Pulmonary artery endothelial cell (primary cell): ENCODE measurements at regions not wholly inside any gene's neighbourhood (a gene's known extent, or its start where the extent isn't known, plus 50 kb on each side); places are given as distances from the start of the nearest gene placed in this dataset.

Experiments used
- DNase-seq: peaks from one replicate; pipeline ENCODE4 v3.0.0-alpha.2; 2011; ENCODE audit warnings: low read depth, low spot score

DNA sequence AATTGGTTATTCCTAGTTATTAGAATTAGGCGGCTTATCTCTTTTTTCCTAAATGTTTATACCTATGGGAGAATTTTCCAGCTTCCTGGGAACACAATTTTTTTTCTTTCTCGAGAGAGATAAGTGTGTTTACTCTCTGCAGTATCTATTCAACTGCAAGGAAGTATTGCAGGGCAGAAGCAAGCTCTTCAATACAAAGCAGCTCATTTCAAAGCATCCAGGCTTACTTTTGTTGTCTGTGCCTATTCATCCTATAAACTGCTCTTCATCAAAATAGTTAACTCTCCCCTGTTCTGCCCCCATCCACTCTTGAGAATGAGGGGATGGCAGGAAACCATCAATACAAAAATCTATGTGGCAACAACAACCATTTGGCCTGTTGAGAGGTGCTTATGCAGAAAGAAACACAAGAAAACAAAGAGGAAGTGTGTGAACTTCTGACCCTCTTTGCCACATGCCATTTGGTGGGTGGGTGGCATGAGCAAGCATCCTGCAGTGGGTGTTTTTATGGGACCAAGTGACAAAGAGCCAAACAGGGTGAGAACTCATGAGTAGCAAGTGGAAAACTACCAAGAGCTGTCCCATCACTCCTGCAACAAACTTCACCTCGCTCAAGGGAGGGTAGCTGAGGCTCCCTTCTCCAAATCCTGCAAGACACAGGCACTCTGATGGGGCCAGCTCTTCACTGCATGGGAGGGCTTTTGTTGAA lies 50.6 kb upstream of the MRPS6 start:
- DNase-seq, result no peak

DNA sequence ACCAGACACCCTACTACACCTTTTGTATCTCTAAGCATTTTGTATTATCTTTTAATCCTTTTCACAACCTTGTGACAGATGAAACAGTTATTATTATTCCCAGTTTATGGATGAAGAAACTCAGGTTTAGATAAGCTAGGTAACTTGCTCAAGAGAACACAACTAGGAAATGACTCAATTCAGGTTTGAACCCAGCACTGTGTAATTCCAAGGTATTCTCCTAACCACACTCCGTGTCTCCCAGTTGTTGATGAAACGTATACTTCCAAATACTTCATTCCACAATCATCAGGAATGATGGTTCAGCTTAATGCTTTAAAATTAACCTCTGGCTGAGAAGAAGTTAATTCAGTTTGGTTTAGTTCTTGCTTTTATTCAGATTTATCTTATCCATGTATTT lies 51.7 kb upstream of the MRPS6 start:
- DNase-seq, result no peak

DNA sequence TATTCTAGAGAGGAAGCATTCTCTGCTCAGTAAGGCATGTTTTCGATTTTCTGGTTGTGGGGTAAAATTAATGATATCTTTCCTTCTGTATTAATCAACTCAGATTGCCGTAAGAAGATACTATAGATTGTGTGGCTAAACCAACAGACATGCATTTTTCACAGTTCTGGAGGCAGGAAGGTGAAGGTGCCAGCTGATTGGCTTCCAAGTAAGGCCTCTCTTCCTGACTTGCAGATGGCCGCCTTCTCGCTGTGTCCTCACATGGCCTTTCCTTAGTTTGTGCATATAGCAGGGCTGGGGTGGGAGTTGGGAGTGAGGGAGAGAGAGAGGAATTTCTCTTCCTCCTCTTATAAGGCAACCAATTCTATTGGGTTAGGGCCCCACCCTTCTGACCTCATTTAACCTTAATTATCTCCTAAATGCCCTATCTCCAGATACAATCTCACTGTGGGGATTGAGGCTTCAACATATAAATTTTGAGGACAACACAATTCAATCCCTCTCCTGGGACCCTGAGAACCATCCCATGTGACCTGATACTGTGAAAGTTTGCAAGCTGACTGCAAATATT lies 52.3 kb upstream of the MRPS6 start:
- DNase-seq, result no peak

DNA sequence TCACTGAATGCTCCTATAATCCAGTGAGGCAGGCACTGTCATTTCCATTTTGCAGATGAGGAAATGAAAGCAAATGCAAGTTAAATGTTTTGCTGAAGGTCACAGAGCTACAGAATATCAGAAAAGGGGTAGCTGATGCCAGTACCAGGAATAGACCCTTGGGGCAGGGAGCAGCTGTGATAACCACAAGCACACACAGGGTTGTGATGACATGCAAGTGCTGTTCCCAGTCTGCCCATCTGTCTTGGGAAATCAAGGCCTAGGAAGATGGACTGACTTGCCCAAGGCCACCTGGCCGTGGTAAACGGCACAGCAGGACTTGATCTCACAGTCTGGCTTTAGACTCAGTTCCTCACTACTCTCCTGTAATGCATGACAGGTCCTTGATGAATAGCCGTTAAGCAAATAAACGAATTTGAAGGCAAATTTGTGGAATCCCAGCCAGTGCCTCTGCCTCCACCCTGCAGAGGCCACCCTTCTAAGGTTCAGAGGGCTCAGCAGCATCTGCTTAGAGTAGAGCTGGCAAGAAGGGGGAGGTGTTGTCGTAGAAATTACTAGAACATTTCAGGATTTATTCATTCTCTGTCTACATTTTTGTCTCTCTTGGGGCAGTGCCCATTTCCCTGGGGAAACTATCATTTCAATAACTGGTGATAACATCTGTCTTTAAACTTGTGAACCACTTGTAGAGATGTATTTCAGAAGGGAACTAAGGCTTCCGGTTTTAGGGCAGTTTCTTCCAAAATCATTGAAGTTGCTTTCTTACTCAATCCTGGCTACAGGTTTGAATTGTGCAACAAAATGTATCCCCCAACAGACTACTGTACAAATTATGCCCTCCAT lies 53.2 kb upstream of the MRPS6 start:
- no peak for DNase-seq

DNA sequence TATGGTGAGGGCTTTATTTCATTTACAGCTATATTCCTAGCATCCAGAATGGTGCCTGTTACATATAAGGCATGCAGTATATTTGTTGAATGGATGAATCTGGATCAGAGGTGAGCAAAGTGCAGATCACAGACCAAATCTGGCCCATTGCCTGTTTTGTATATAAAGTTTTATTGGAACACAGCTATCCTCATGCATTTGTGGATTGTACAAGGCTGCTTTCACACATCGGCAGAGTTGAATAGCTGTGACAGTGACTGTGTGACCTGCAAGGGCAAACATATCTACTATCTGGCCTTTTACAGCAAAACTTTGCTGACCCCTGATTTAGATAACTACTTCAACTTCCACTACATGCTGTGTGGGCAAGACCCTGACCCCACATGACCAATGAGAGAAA lies 54.0 kb upstream of the MRPS6 start:
- DNase-seq, result no peak

DNA sequence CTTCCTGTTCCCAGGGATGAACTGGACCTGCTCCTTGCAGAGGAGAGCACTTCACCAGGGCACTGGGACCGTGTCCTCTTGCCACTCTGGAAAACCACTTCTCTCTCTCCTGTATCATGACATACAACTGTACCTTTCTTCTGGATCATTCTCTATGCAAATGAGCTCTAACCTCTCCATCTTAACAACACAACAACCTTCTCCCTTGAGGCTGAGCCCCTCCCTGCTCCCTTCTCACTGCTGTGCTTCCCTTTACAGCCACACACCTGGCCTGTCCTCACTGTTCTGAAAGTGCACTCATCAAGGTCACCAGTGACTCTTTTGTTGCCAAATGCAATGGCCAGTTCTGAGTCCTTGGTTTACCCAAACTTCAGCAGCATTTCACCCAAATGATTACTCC lies 54.5 kb upstream of the MRPS6 start:
- no peak for DNase-seq

DNA sequence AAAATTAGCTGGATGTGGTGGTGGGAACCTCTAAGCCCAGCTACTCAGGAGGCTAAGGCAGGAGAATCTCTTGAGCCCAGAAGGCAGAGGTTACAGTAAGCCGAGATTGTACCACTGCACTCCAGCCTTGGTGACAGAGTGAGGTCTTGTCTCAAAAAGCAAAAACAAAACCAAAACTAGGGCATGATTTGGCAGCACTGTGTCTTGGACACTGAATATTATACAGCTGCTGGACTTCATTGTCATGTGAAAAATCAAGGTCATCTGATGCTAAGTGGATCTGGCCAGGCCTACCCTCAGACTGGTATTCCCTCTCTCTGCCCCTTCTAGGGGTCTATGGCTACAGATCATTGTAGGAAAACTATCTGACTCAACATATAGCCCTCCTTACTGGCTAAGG lies 55.2 kb upstream of the MRPS6 start:
- no peak for DNase-seq

DNA sequence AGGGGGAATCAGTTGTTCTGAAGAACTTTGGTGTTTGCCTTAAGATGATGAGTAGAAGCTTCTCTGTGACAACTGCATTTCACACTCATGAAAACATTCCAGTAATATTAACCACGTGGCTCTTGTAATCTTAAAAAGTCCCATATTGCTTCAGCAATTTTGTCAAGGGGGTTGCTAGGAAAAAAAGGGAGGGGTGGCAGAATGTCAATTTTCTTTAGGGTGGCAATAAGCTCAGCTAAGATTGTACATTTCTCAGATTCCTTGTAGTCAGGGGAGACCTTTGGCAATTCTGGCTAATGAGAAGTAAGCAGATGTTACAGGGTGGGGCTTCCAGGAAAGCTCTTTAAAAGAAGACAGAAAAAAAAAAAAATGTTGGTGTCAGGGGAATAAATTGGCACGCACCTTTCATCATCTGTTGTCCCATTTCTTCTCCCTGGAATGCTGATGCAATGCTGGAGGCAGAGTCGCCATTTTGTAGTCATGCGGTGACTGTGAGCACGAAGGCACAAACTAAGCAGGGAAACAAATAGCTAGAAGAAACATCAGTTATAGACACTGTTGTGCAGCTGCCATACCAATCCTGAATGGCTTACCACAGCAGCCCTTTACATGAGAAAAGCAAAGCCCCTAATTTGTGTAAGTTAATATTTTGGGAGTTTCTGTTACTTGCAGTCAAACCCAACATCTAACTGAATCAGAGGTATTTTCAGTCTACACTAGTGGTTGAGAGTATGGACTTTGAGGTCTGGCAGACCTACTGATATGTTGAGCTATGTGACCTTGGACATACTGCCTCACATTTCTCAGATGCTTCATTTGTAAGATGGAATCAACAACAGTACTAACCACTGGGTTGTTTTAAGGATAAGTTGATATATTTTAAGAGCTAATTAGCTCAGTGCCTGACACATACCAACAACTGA lies 56.1 kb upstream of the MRPS6 start:
- DNase-seq, result no peak

DNA sequence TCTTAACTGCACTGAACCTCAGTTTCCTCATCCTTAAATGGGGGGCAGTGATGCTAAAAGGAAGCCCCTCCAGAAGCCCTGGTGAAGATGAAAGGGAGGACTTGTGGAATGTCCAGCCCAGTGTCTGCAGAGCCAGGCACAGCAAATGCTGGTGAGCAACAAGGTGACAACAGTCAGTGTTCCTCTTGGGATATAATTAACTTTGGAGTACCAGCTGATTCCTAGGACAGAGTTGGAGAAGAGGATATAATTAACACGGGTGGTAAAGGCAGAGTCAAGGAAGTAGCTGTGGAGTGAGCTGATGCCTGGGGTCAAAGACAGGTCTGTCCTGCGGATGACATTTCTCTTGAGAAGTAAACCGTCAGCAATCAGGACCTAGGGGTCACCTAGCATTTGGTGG lies 60.7 kb upstream of the MRPS6 start:
- DNase-seq, result no peak

DNA sequence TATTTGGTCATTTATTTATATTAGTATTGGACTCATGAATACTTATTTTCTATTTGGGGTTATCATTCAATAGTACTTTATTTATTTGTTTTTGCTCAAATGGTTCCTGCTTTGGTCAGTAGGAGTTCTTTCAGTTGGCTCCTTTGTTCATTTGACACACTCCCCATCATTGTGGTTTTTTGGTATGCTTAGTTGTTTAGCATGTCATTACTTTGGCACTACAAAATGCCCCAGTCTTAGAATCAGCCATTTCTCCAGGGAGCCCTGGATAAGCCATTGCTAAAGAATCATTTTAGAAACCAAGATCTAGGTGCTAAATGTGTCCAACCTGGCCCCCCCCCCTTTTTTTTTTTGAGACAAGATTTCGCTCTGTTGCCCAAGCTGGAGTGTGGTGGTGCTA lies 61.7 kb upstream of the MRPS6 start:
- no peak for DNase-seq

DNA sequence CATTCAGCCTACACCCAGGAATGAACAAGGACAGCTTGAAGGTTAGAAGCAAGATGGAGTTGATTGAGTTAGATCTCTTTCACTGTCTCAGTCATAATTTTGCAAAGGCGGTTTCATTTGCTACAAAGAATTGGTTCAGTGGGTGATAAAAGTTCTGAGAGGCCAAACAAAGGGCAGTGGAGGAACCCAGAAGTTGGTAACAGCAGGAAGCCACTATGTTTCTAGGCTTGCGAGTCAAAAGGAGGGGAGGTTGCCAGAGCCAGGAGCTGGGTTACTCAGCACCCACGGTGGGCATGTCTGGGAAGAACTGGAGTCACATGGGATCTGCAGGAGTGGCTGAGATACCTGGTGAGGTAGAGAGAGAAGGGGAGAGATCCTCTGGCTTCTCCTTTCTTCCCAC lies 64.2 kb upstream of the MRPS6 start:
- no peak for DNase-seq

DNA sequence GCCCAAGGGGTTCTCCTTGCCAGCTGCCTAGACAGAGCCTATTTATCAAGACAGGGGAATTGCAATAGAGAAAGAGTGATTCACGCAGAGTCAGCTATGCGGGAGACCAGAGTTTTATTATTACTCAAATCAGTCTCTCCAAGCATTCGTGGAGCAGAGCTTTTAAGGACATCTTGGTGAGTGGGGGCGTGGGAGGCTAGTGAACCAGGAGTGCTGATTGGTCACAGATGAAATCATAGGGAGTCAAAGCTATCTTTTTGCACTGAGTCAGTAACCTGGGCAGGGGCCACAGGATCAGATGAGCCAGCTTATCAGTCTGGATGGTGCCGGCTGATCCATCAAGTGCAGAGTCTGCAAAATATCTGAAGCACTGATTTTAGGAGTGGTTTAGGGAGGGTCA lies 64.8 kb upstream of the MRPS6 start:
- no peak for DNase-seq

DNA sequence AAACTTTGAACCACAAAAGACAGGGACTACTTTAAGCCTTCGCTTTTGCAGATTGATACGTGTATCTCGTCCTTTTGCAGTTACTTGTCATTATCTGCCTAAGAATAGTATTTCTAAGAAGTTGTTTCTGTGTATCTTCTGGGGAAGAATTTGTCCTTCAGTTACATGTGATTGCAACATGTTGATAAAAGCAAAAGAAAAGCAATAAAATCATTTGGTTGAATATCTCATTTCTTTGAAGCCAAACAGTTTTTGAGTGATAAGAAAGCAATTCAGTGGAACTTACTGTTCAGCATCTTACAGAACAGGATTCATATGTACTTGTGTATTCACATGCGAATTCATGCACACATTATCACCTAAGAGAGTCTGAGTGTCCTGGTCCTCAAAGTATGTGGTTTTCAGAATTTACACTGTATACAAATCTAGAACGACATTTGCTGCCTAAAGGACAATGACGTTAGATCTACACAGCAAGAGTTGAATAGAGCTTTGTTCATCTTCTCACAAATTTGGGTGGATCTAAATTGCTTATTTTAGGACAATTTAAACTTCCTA lies 66.7 kb upstream of the MRPS6 start:
- DNase-seq, result no peak

DNA sequence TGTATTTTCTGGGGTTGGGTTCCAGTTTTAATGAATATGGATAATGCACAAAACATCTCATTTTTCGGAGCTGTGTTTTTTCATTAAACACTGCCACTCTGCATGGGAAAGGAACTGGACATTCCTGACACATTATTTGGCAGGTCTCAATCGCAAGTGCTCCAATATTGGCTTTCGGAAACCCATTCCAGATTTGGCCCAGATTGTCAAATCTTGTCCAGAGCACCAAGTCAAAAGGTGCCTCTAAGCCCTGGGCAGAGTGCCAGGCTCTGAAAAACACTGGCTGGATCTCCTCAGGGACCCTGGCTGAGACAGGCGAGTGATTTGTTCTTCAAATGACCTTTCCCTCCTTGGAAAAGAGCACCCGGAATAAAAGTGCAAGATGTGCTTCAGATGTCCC lies 68.4 kb upstream of the MRPS6 start:
- DNase-seq, result no peak

DNA sequence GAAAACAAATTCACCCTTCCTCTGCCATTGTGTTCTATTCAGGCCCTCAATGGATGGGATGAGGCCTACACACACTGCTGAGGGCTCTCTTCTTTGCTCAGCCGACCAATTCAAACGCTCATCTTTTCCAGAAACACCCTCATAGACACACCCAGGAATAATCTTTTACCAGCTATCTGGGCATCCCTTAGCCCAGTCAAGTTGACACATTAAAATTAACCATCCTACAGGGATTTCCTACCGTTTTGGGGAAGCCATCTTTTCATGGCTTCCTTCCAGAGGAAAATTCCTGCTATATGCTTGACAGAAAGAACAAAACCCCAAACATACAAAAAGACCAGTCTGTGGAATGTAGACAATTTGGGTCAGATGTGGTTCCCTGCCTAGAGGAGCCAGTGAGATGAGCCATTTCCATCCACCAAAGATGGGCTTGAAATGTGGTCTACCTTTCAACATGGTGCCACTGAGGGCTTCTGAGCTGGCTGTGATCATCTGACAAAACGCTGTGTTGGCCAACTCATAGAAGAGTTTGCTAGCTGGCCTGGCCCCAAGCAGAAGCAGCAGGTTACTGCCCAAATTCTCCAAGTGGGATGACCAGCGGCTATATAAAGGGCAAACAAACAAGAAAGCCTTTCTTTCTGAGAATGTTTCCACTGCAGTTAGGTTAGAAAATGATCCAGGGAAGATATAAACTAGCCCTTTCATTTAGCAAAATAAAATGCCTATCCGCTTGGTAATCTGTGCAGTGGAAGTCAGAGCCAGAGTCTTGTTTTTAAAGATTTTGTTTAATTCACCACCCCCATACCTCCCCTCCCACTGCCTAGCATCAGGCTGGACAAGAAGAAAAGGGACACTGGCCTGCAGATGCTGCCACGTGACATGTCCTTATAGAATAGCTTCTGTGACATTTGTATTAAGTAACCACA lies 69.1 kb upstream of the MRPS6 start:
- no peak for DNase-seq

DNA sequence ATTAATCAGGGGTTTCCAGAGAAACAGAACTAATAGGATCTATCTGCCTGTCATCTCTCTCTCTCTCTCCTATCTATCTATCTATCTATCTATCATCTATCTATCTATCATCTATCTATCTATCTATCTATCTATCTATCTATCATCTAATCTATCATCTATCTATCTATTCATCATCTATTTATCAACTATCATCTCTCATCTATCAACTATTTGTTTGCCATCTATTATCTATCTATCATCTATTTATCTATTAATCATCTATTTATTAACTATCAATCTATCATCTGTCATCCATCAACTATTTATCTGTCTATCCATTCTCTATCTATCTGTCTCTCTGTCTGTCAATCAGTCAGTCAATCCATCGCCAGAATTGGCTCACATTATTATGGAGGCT lies 70.0 kb upstream of the MRPS6 start:
- no peak for DNase-seq

DNA sequence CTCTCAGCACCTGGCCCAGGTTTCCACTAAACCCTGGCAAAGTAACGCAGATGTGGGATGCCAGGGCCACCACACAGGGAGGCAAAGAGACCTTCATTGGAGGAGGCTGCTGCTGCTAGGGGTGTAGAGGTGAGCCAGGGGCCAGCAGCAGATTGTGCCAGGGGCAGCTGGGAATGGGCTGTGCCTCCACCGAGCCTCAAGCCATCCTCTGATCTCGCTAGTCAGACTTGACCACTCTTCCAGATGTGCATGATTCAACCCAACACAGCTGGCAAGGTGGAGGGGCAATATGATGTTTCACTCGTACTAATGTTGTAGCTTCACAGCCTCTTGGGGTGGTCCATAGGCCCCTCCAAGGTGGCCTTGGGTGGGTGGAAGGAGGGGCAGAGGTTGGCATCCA lies 73.0 kb upstream of the MRPS6 start:
- DNase-seq, result no peak

DNA sequence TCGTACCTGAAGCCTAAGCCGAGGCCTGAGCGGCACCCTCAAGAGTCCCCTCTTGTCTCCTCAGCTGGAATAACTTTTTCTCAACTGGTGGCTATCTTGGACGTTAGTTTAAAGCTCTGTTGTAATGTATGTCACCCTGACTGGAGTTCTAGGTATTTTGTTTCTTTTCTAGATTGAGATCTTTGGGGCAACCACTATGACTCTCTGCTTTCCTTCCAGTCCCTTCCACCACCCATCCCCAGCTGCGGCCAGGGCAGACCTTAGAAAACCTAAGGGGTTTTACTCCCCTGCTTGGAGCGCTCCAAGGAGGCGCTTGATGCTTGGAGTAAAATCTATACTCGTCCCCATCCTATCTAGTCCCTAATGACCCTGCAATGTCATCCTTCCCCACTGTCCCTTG lies 74.6 kb upstream of the MRPS6 start:
- no peak for DNase-seq

DNA sequence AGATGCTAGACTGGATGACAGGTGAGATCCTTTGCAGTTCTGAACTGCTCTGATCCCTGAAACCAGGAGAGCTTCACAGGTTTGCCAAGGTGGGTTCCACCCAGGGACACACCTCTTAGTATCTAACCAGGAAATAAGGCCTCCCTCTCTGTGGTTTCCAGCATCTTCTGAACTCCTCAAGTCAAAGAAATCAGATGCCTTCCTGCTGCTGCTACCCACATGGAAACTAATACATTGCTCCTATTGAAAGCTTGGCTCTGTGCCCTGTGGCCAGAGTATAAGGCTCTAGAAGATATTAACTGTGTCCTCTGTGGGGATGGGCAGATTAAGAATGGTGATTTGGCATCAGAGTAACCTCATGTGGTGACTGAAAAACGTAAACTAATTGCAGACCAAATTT lies 75.0 kb upstream of the MRPS6 start:
- no peak for DNase-seq

DNA sequence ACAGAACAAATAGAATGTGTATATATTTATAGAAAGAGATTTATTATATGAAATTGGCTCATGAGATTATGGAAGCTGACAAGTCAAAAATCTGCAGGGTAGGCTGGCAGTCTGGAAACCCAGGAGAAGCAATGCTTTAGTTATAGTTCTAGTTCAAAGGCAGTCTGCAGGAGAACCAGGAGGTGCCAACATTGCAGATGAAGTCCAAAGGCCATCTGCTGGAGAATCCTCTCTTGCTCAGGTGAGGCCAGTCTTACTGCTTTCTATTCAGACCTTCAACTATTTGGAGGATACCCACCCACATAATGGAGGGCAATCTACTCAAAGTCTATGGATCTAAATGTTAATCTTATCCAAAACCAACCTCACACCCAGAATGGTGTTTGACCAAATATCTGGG lies 75.9 kb upstream of the MRPS6 start:
- no peak for DNase-seq
